ENCODE measurements at regions not wholly inside any gene's neighbourhood (a gene's known extent, or its start where the extent isn't known, plus 50 kb on each side); places are given as distances from the start of the nearest gene placed in this dataset.
"Not testable (repeated sequence)": the region's sequence is repeated elsewhere in the genome, so short reads cannot be mapped to it uniquely, and the experiment has no call there.

DNA sequence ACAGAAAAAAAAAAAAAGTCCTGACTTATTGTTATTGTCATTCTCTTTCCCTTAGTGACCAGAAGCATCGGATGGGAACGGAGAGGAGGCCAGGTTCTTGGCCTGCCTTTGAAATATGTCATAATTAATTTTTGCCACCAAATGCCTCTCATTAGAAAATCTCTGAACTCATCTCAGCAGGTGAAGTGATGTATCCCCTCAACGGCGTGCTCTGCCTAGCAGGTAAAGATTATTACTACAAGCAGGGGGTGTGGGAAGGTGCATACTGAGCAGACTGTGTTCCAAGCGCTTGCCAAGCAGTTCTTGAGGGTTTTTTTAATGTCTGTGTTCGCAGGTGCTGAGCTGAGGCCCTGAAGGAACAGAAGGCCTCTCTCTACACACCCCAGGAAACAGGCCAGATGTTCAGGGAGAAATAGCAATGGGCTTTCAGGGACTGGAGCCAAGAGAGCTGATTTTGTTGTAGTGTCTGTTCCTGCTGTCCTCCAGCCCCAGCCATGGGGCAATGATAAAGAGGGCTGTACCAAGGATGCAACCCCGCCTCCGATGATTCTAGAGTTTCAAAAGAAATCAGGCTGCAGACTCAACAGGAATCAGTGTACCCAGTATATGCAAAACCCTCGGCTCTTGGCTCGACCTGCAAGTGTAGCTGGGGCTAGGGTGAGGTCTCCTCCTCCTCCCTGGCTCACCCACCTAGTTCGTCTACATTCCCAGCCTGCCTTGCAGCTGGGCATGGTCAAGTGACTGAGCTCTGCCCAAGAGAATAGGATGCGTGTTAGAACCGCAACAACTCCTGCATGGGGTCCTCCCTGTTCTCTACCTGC is 181.4 kb upstream of the LRRC61 start:
- TF ChIP-seq, protein P1, sequence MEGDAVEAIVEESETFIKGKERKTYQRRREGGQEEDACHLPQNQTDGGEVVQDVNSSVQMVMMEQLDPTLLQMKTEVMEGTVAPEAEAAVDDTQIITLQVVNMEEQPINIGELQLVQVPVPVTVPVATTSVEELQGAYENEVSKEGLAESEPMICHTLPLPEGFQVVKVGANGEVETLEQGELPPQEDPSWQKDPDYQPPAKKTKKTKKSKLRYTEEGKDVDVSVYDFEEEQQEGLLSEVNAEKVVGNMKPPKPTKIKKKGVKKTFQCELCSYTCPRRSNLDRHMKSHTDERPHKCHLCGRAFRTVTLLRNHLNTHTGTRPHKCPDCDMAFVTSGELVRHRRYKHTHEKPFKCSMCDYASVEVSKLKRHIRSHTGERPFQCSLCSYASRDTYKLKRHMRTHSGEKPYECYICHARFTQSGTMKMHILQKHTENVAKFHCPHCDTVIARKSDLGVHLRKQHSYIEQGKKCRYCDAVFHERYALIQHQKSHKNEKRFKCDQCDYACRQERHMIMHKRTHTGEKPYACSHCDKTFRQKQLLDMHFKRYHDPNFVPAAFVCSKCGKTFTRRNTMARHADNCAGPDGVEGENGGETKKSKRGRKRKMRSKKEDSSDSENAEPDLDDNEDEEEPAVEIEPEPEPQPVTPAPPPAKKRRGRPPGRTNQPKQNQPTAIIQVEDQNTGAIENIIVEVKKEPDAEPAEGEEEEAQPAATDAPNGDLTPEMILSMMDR (IDR thresholded peaks at IDR 0.05; ENCODE audit: poor library complexity): not testable (repeated sequence)
- not testable (repeated sequence) for TF ChIP-seq EZH2 (IDR thresholded peaks at IDR 0.05; ENCODE audit: borderline replicate concordance)

All from hepatocyte (in vitro differentiated cells).